K562 (cell line): ENCODE measurements at regions not wholly inside any gene's neighbourhood (a gene's known extent, or its start where the extent isn't known, plus 50 kb on each side); places are given as distances from the start of the nearest gene placed in this dataset.

Source experiments
- SAFB ChIP-seq: fragments of 200-400 bp; formaldehyde crosslinking; IDR thresholded peaks from 2 replicates; pipeline ENCODE4 v1.6.1; 2017; ENCODE audit warnings: low read depth, low read length, borderline replicate concordance
- SNIP1 ChIP-seq: fragments of 450-650 bp; IDR thresholded peaks from 2 replicates; pipeline ENCODE4 v1.7.1; 2017; ENCODE audit warnings: low read depth, mild to moderate bottlenecking
- TF ChIP-seq, protein P1 (sequence below): fragments of 250-450 bp; sonication (Bioruptor Pico); IDR thresholded peaks from 2 replicates; pipeline ENCODE4 v1.4.0; 2020; ENCODE audit warnings: mild to moderate bottlenecking
- TF ChIP-seq, protein P2 (sequence below): fragments of 450-650 bp; IDR thresholded peaks from 2 replicates; pipeline ENCODE4 v1.7.1; 2018; ENCODE audit warnings: mild to moderate bottlenecking, low read depth; ENCODE audit not compliant: partially characterized antibody
- TF ChIP-seq, protein P3 (sequence below): sonication (generic); formaldehyde crosslinking; IDR thresholded peaks from 2 replicates; pipeline ENCODE4 v1.8.1; 2023; ENCODE audit warnings: missing genetic modification reagents, mild to moderate bottlenecking, borderline replicate concordance

DNA sequence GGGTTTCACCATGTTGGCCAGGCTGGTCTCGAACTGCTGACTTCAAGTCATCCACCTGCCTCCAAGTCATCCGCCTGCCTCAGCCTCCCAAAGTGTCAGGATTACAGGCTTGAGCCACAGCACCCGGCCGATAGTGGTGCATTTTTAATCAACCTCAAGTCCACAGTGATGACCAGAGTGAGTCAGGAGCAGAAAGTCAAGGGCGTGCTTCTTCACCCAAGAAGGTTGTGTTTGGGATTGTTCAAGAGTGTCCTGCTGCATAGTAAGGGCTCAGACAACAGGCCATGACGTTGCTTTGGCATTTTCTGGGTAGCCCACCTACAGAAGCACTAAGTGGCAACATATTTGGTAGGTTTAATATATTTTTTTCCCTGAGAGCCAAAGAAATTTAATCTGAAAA lies 108.3 kb upstream of the FAM20A start (continued):
- TF ChIP-seq, protein P1, sequence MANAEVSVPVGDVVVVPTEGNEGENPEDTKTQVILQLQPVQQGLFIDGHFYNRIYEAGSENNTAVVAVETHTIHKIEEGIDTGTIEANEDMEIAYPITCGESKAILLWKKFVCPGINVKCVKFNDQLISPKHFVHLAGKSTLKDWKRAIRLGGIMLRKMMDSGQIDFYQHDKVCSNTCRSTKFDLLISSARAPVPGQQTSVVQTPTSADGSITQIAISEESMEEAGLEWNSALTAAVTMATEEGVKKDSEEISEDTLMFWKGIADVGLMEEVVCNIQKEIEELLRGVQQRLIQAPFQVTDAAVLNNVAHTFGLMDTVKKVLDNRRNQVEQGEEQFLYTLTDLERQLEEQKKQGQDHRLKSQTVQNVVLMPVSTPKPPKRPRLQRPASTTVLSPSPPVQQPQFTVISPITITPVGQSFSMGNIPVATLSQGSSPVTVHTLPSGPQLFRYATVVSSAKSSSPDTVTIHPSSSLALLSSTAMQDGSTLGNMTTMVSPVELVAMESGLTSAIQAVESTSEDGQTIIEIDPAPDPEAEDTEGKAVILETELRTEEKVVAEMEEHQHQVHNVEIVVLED: no peak
- TF ChIP-seq SNIP1 (no peak), SAFB (no peak)
- TF ChIP-seq, protein P2, sequence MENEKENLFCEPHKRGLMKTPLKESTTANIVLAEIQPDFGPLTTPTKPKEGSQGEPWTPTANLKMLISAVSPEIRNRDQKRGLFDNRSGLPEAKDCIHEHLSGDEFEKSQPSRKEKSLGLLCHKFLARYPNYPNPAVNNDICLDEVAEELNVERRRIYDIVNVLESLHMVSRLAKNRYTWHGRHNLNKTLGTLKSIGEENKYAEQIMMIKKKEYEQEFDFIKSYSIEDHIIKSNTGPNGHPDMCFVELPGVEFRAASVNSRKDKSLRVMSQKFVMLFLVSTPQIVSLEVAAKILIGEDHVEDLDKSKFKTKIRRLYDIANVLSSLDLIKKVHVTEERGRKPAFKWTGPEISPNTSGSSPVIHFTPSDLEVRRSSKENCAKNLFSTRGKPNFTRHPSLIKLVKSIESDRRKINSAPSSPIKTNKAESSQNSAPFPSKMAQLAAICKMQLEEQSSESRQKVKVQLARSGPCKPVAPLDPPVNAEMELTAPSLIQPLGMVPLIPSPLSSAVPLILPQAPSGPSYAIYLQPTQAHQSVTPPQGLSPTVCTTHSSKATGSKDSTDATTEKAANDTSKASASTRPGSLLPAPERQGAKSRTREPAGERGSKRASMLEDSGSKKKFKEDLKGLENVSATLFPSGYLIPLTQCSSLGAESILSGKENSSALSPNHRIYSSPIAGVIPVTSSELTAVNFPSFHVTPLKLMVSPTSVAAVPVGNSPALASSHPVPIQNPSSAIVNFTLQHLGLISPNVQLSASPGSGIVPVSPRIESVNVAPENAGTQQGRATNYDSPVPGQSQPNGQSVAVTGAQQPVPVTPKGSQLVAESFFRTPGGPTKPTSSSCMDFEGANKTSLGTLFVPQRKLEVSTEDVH: no peak
- TF ChIP-seq, protein P3, sequence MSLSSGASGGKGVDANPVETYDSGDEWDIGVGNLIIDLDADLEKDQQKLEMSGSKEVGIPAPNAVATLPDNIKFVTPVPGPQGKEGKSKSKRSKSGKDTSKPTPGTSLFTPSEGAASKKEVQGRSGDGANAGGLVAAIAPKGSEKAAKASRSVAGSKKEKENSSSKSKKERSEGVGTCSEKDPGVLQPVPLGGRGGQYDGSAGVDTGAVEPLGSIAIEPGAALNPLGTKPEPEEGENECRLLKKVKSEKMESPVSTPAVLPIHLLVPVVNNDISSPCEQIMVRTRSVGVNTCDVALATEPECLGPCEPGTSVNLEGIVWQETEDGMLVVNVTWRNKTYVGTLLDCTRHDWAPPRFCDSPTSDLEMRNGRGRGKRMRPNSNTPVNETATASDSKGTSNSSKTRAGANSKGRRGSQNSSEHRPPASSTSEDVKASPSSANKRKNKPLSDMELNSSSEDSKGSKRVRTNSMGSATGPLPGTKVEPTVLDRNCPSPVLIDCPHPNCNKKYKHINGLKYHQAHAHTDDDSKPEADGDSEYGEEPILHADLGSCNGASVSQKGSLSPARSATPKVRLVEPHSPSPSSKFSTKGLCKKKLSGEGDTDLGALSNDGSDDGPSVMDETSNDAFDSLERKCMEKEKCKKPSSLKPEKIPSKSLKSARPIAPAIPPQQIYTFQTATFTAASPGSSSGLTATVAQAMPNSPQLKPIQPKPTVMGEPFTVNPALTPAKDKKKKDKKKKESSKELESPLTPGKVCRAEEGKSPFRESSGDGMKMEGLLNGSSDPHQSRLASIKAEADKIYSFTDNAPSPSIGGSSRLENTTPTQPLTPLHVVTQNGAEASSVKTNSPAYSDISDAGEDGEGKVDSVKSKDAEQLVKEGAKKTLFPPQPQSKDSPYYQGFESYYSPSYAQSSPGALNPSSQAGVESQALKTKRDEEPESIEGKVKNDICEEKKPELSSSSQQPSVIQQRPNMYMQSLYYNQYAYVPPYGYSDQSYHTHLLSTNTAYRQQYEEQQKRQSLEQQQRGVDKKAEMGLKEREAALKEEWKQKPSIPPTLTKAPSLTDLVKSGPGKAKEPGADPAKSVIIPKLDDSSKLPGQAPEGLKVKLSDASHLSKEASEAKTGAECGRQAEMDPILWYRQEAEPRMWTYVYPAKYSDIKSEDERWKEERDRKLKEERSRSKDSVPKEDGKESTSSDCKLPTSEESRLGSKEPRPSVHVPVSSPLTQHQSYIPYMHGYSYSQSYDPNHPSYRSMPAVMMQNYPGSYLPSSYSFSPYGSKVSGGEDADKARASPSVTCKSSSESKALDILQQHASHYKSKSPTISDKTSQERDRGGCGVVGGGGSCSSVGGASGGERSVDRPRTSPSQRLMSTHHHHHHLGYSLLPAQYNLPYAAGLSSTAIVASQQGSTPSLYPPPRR (CRISPR knock-in tag): no peak
